Activated CD8-positive, alpha-beta memory T cell treated with anti-CD3 and anti-CD28 coated beads, Interleukin-2, amount 50 U/mL, for 48 hours (primary cell): ENCODE measurements at regions not wholly inside any gene's neighbourhood (a gene's known extent, or its start where the extent isn't known, plus 50 kb on each side); places are given as distances from the start of the nearest gene placed in this dataset.

ENCODE experiments used
- DNase-seq: peaks from one replicate; pipeline ENCODE4 v3.0.0-alpha.2; 2020

- no peak for DNase-seq
Measured at GRCh38 chr6:87995461-87995860, 52.2 kb upstream of the SPACA1 start.

- no peak for DNase-seq
Measured at GRCh38 chr6:87993356-87993755, 54.3 kb upstream of the SPACA1 start.

- DNase-seq, result no peak
Measured at GRCh38 chr6:87990871-87991270, 56.8 kb upstream of the SPACA1 start.

- no peak for DNase-seq
Measured at GRCh38 chr6:87982134-87982533, 65.5 kb upstream of the SPACA1 start.

GRCh38 chr6:87979737-87980136 is 67.9 kb upstream of the SPACA1 start:
- DNase-seq, result no peak

GRCh38 chr6:87976616-87977015 is 71.0 kb upstream of the SPACA1 start:
- DNase-seq, result no peak

- no peak for DNase-seq
Measured at GRCh38 chr6:87975561-87975960, 72.1 kb upstream of the SPACA1 start.

- DNase-seq, result no peak
Measured at GRCh38 chr6:87972279-87972678, 75.4 kb upstream of the SPACA1 start.

GRCh38 chr6:87971605-87972262 is 75.9 kb upstream of the SPACA1 start:
- no peak for DNase-seq

- no peak for DNase-seq
Measured at GRCh38 chr6:87968435-87969278, 79.0 kb upstream of the SPACA1 start.

GRCh38 chr6:87965806-87966205 is 81.8 kb upstream of the SPACA1 start:
- DNase-seq, result no peak

GRCh38 chr6:87959083-87959482 is 88.6 kb upstream of the SPACA1 start:
- DNase-seq, result no peak

GRCh38 chr6:87951751-87952150 is 95.9 kb upstream of the SPACA1 start:
- DNase-seq, result no peak

GRCh38 chr6:87950614-87951013 is 97.0 kb upstream of the SPACA1 start:
- DNase-seq, result no peak

GRCh38 chr6:87949194-87949593 is 98.4 kb upstream of the SPACA1 start:
- DNase-seq, result no peak

GRCh38 chr6:87946669-87947068 is 101.0 kb upstream of the SPACA1 start:
- no peak for DNase-seq

- DNase-seq, result no peak
Measured at GRCh38 chr6:87945966-87946365, 101.7 kb upstream of the SPACA1 start.

- no peak for DNase-seq
Measured at GRCh38 chr6:87945181-87945580, 102.5 kb upstream of the SPACA1 start.

- DNase-seq, result no peak
Measured at GRCh38 chr6:87944541-87944954, 103.1 kb upstream of the SPACA1 start.

- no peak for DNase-seq
Measured at GRCh38 chr6:87943191-87943590, 104.5 kb upstream of the SPACA1 start.

GRCh38 chr6:87941556-87942358 is 105.9 kb upstream of the SPACA1 start:
- DNase-seq, result no peak

GRCh38 chr6:87939776-87940175 is 107.9 kb upstream of the SPACA1 start:
- no peak for DNase-seq

- DNase-seq, result no peak
Measured at GRCh38 chr6:87938287-87938686, 109.4 kb upstream of the SPACA1 start.

GRCh38 chr6:87936065-87936464 is 111.6 kb upstream of the SPACA1 start:
- DNase-seq, result no peak
